IgD-negative memory B cell (primary cell): ENCODE measurements at regions not wholly inside any gene's neighbourhood (a gene's known extent, or its start where the extent isn't known, plus 50 kb on each side); places are given as distances from the start of the nearest gene placed in this dataset.
"Not testable (repeated sequence)": the region's sequence is repeated elsewhere in the genome, so short reads cannot be mapped to it uniquely, and the experiment has no call there.

Experiments
- H3K27ac Mint-ChIP-seq, 3 donors: one replicate each; pipeline ENCODE4 v1.8.0; 2020 to 2022; ENCODE audit warnings: mild to moderate bottlenecking in 3 of 3, mixed read lengths in 3 of 3, moderate library complexity in 1 of 3
- H3K27me3 Mint-ChIP-seq: one replicate; pipeline ENCODE4 v1.8.0; 2021; ENCODE audit warnings: mixed read lengths
- H3K36me3 Mint-ChIP-seq: one replicate; pipeline ENCODE4 v1.8.0; 2020; ENCODE audit warnings: mild to moderate bottlenecking, mixed read lengths
- H3K4me1 Mint-ChIP-seq, 3 donors: one replicate each; pipeline ENCODE4 v1.8.0; 2020 to 2022; ENCODE audit warnings: mixed read lengths in 3 of 3, mild to moderate bottlenecking in 1 of 3
- H3K4me3 Mint-ChIP-seq, 4 donors: one replicate each; pipeline ENCODE4 v1.8.0; 2020 to 2022; ENCODE audit warnings: mild to moderate bottlenecking in 4 of 4, mixed read lengths in 4 of 4, moderate library complexity in 3 of 4
- H3K9me3 Mint-ChIP-seq, 3 donors: one replicate each; pipeline ENCODE4 v1.8.0; 2020 to 2021; ENCODE audit warnings: mixed read lengths in 3 of 3, mild to moderate bottlenecking in 1 of 3

- H3K27ac Mint-ChIP-seq = no peak overlapping the region
- peaks cover 0 to 3% (median 2%) of the 10 kb centered on the region in 3 donors for H3K9me3 Mint-ChIP-seq
- no peaks in the 10 kb centered on the region for H3K4me1 Mint-ChIP-seq
- no peaks in the 10 kb centered on the region for H3K27me3 Mint-ChIP-seq
- no peaks in the 10 kb centered on the region for H3K36me3 Mint-ChIP-seq
- H3K4me3 Mint-ChIP-seq = no peak overlapping the region
These were observed 1039.0 kb downstream of the SOCS6 start for GRCh38 chr18:71327850-71328249.

GRCh38 chr18:71327441-71327840 is 1038.6 kb downstream of the SOCS6 start:
- H3K27ac Mint-ChIP-seq = no peak overlapping the region
- no peaks in the 10 kb centered on the region for H3K36me3 Mint-ChIP-seq
- H3K4me1 Mint-ChIP-seq = no peaks in the 10 kb centered on the region
- no peaks in the 10 kb centered on the region for H3K27me3 Mint-ChIP-seq
- no peak overlapping the region for H3K4me3 Mint-ChIP-seq
- peaks cover 0 to 3% (median 2%) of the 10 kb centered on the region in 3 donors for H3K9me3 Mint-ChIP-seq

GRCh38 chr18:71326826-71327225 is 1038.0 kb downstream of the SOCS6 start:
- peaks cover 0 to 3% (median 2%) of the 10 kb centered on the region in 3 donors for H3K9me3 Mint-ChIP-seq
- H3K27me3 Mint-ChIP-seq = no peaks in the 10 kb centered on the region
- no peak overlapping the region for H3K27ac Mint-ChIP-seq
- no peaks in the 10 kb centered on the region for H3K4me1 Mint-ChIP-seq
- no peak overlapping the region for H3K4me3 Mint-ChIP-seq
- no peaks in the 10 kb centered on the region for H3K36me3 Mint-ChIP-seq

- Mint-ChIP-seq H3K4me3 (no peak overlapping the region), H3K27me3 (no peaks in the 10 kb centered on the region), H3K27ac (no peak overlapping the region), H3K36me3 (no peaks in the 10 kb centered on the region), H3K4me1 (no peaks in the 10 kb centered on the region), H3K9me3 (peaks cover 0 to 5% (median 0%) of the 10 kb centered on the region in 3 donors)
These were observed 1035.5 kb downstream of the SOCS6 start for GRCh38 chr18:71324356-71324755.

- Mint-ChIP-seq H3K9me3 (peaks cover 0 to 7% (median 0%) of the 10 kb centered on the region in 3 donors), H3K36me3 (no peaks in the 10 kb centered on the region), H3K4me3 (no peak overlapping the region), H3K27me3 (no peaks in the 10 kb centered on the region), H3K4me1 (no peaks in the 10 kb centered on the region), H3K27ac (no peak overlapping the region)
These were observed 1033.4 kb downstream of the SOCS6 start for GRCh38 chr18:71322201-71322600.

- peaks cover 0 to 7% (median 0%) of the 10 kb centered on the region in 3 donors for H3K9me3 Mint-ChIP-seq
- H3K27me3 Mint-ChIP-seq = no peaks in the 10 kb centered on the region
- no peak overlapping the region for H3K27ac Mint-ChIP-seq
- no peaks in the 10 kb centered on the region for H3K36me3 Mint-ChIP-seq
- H3K4me3 Mint-ChIP-seq = no peak overlapping the region
- H3K4me1 Mint-ChIP-seq = no peaks in the 10 kb centered on the region
These were observed 1032.5 kb downstream of the SOCS6 start for GRCh38 chr18:71321319-71321718.

- Mint-ChIP-seq H3K4me3 (no peak overlapping the region), H3K4me1 (no peaks in the 10 kb centered on the region), H3K36me3 (no peaks in the 10 kb centered on the region), H3K27me3 (no peaks in the 10 kb centered on the region), H3K27ac (no peak overlapping the region), H3K9me3 (peaks cover 0 to 2% (median 2%) of the 10 kb centered on the region in 3 donors)
These were observed 1016.0 kb downstream of the SOCS6 start for GRCh38 chr18:71304856-71305255.

- H3K27me3 Mint-ChIP-seq, H3K36me3 Mint-ChIP-seq, H3K4me1 Mint-ChIP-seq, H3K27ac Mint-ChIP-seq, H3K4me3 Mint-ChIP-seq, H3K9me3 Mint-ChIP-seq: not testable (repeated sequence)
These were observed 1014.9 kb downstream of the SOCS6 start for GRCh38 chr18:71303743-71304142.

- Mint-ChIP-seq H3K36me3 (no peaks in the 10 kb centered on the region), H3K27me3 (no peaks in the 10 kb centered on the region), H3K4me1 (no peaks in the 10 kb centered on the region), H3K9me3 (peaks cover 0 to 4% (median 2%) of the 10 kb centered on the region in 3 donors), H3K27ac (no peak overlapping the region), H3K4me3 (no peak overlapping the region)
These were observed 1012.8 kb downstream of the SOCS6 start for GRCh38 chr18:71301596-71301995.

- H3K4me1 Mint-ChIP-seq, H3K27me3 Mint-ChIP-seq, H3K36me3 Mint-ChIP-seq, H3K4me3 Mint-ChIP-seq, H3K27ac Mint-ChIP-seq, H3K9me3 Mint-ChIP-seq: not testable (repeated sequence)
These were observed 1005.4 kb downstream of the SOCS6 start for GRCh38 chr18:71294201-71294600.

GRCh38 chr18:71293322-71293721 is 1004.5 kb downstream of the SOCS6 start:
- H3K36me3 Mint-ChIP-seq = no peaks in the 10 kb centered on the region
- H3K27me3 Mint-ChIP-seq = no peaks in the 10 kb centered on the region
- H3K4me1 Mint-ChIP-seq = no peaks in the 10 kb centered on the region
- peaks cover 0 to 5% (median 3%) of the 10 kb centered on the region in 3 donors for H3K9me3 Mint-ChIP-seq
- H3K27ac Mint-ChIP-seq = no peak overlapping the region
- H3K4me3 Mint-ChIP-seq = no peak overlapping the region

- Mint-ChIP-seq H3K9me3 (peaks cover 2 to 4% (median 4%) of the 10 kb centered on the region in 3 donors), H3K4me3 (no peak overlapping the region), H3K27me3 (no peaks in the 10 kb centered on the region), H3K36me3 (no peaks in the 10 kb centered on the region), H3K27ac (no peak overlapping the region), H3K4me1 (no peaks in the 10 kb centered on the region)
These were observed 998.4 kb downstream of the SOCS6 start for GRCh38 chr18:71287268-71287667.

GRCh38 chr18:71252351-71252865 is 963.6 kb downstream of the SOCS6 start:
- Mint-ChIP-seq H3K27ac (no peak overlapping the region), H3K27me3 (no peaks in the 10 kb centered on the region)

GRCh38 chr18:71250191-71250590 is 961.3 kb downstream of the SOCS6 start:
- H3K4me1 Mint-ChIP-seq = no peaks in the 10 kb centered on the region
- no peak overlapping the region for H3K27ac Mint-ChIP-seq
- no peaks in the 10 kb centered on the region for H3K36me3 Mint-ChIP-seq
- peaks cover 0 to 9% (median 1%) of the 10 kb centered on the region in 3 donors for H3K9me3 Mint-ChIP-seq
- H3K27me3 Mint-ChIP-seq = no peaks in the 10 kb centered on the region
- H3K4me3 Mint-ChIP-seq = no peak overlapping the region

More at GRCh38 chr18:71252351-71252865, 963.6 kb downstream of the SOCS6 start:
- Mint-ChIP-seq H3K36me3 (no peaks in the 10 kb centered on the region), H3K9me3 (peaks cover 0 to 9% (median 1%) of the 10 kb centered on the region in 3 donors), H3K4me3 (no peak overlapping the region), H3K4me1 (no peaks in the 10 kb centered on the region)

GRCh38 chr18:71249791-71250190 is 960.9 kb downstream of the SOCS6 start:
- Mint-ChIP-seq H3K27me3 (no peaks in the 10 kb centered on the region), H3K9me3 (peaks cover 0 to 9% (median 1%) of the 10 kb centered on the region in 3 donors), H3K36me3 (no peaks in the 10 kb centered on the region), H3K4me3 (no peak overlapping the region), H3K27ac (no peak overlapping the region), H3K4me1 (no peaks in the 10 kb centered on the region)

- Mint-ChIP-seq H3K4me3 (no peak overlapping the region), H3K9me3 (no peaks in the 10 kb centered on the region), H3K27me3 (no peaks in the 10 kb centered on the region), H3K27ac (no peak overlapping the region), H3K36me3 (no peaks in the 10 kb centered on the region), H3K4me1 (no peaks in the 10 kb centered on the region)
These were observed 954.1 kb downstream of the SOCS6 start for GRCh38 chr18:71242981-71243380.
